ENCODE measurements at regions not wholly inside any gene's neighbourhood (a gene's known extent, or its start where the extent isn't known, plus 50 kb on each side); places are given as distances from the start of the nearest gene placed in this dataset.

GRCh38 chr10:3850999-3851937 lies 66.3 kb upstream of the KLF6 start:
- intact Hi-C loops (cut with micrococcal nuclease) = no loop called here

DNA sequence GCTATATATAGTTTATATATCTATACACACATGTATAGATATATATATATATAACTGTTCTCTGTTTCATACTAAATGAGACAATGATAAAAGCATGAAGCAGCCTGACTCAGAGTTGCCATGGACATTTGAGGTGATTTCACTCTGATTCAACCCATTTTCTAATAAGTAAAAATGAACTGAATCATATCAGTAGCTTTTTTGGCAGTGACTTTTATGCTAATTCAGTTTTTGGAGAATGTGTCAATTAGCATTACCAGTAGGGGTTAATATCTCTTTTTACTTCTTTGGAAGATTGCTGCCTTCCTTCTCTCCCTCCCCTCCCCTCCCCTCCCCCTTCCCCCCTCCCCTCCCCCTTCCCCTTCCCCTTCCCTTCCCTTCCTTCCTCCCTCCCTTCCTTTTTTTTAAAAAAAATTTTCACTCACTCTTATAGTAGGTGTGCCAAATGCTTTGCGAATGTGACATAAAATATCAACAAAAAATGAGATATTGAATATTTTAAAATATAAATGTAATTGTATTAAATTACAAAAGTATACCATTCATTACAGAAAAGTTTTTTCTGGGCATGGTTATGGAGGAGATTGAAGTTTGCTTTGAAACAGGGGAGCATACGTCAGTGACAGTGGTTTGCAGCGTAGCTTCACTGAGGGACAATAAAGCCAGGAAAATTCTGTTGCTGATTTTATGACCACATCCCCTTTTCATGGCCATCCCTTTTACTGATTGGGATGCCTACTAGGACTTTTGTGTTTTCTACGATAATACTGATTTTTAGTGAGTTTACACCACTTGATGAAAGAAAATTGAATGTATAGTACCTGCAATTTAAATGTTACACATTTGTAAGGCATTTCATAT lies 64.0 kb upstream of the KLF6 start:
- intact Hi-C loops (cut with micrococcal nuclease) = loop anchor here (1.0 kb wide), 1 partner anchor 10 kb away; no protein-coding TSS in a partner anchor

- intact Hi-C loops (cut with micrococcal nuclease) = loop anchor here (1.0 kb wide), 1 partner anchor 9 kb away; no protein-coding TSS in a partner anchor
Measured at GRCh38 chr10:3848005-3848774, 63.2 kb upstream of the KLF6 start.

GRCh38 chr10:3846736-3847135 lies 61.7 kb upstream of the KLF6 start:
- intact Hi-C loops (cut with micrococcal nuclease) = no loop called here

GRCh38 chr10:3844491-3845025 lies 59.5 kb upstream of the KLF6 start:
- intact Hi-C loops (cut with micrococcal nuclease) = no loop called here

- intact Hi-C loops (cut with micrococcal nuclease) = loop anchor here (1.0 kb wide), 1 partner anchor 10 kb away; no protein-coding TSS in a partner anchor
Measured at GRCh38 chr10:3838460-3839437, 53.7 kb upstream of the KLF6 start.

GRCh38 chr10:3837647-3838459 lies 52.8 kb upstream of the KLF6 start:
- intact Hi-C loops (cut with micrococcal nuclease) = loop anchor here (2.0 kb wide), 1 partner anchor 15 kb away; no protein-coding TSS in a partner anchor

DNA sequence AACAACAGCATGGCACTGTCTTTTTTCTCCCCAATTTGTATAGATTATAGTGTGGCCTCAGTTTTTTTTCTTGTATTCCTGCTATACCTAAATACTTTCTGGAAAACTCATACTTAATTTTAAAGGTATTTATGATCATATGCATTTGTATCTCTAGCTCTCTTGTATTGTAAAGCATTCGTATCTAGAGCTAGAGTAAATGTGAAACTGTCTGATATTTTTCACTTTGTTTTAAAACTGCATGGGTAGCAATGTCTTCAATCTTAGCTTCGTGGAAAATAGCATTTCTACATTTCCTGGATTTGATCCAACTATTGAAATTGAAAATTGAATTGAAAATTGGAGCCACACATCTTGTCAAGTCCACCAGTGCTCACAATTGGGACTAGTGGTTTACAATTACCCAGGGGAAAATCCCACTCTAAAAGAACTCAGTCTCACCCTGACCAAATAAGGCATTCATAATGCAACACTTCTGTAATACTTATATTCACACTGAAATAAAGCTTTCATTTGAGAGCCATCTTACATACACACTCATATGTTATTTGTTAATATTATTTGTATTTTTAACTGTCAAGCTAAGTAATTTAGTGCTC lies 51.3 kb upstream of the KLF6 start:
- intact Hi-C loops (cut with micrococcal nuclease) = loop anchor here (2.0 kb wide), 1 partner anchor 16 kb away; no protein-coding TSS in a partner anchor

DNA sequence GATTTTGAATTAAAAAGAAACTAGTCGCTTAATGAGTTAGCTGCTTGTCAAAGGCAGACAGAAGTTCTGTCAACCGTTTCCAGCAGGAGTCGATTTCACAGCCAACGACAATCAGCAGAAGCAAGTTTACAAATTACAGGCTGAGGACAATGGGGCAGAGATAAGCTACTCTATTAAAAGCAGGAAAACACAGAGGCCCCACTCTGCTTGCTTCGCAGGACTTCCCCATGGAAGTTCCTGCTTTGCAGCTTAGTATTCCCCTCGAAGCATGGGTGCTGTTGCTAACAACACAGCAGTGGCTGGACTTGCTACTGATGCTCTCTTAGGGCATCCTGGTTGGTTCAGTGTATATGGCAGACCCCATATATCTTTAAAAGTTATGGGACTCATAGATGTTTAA lies 50.8 kb upstream of the KLF6 start:
- intact Hi-C loops (cut with micrococcal nuclease) = loop anchor here (2.0 kb wide), 1 partner anchor 17 kb away; no protein-coding TSS in a partner anchor

GRCh38 chr10:3834947-3835346 lies 49.9 kb upstream of the KLF6 start:
- intact Hi-C loops (cut with micrococcal nuclease) = no loop called here
